IPS DF 19.7 (cell line): ENCODE measurements at regions not wholly inside any gene's neighbourhood (a gene's known extent, or its start where the extent isn't known, plus 50 kb on each side); places are given as distances from the start of the nearest gene placed in this dataset.

Experiments used
- DNase-seq: peaks from one replicate; pipeline ENCODE4 v3.0.0-alpha.2; 2013; ENCODE audit warnings: low read depth, low spot score

DNA sequence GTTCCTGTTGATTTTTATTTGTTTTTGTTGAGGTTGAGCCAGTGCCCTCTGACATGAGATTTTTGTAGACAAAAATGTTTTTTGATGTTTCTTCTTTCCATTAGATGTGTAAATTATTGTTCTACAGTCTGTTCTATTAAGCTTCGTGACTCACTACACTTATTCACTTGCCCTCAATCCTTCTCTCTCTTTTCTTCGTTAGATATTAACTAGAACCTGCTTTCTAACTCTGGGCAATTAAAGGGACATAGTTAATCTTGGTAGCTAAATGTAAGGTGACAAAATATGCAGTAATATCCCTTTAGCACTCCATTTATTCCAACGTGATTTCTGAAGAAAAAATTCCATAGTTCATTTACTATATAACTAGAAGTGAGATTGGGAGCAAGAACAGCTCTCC lies 333.9 kb downstream of the PDHA2 start:
- DNase-seq: no peak

DNA sequence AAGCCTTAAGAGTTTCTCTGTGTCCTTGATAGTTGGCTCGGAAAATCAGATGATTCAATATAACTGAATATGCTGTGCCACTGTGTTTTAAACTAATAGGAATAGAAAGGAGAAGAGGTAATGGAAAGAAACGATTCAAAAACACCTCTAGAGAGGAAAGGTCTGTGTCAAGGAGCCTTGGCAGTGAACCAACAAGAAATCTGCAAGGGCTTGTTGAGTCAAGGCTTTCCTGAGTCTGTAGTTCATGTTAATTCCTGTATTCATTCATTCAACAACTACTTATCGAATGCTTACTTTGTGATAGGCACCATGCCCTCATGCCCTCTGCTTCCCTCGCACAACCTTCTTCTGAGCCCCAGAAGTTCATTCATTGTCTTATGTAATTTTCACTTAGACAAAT lies 336.0 kb downstream of the PDHA2 start:
- no peak for DNase-seq

DNA sequence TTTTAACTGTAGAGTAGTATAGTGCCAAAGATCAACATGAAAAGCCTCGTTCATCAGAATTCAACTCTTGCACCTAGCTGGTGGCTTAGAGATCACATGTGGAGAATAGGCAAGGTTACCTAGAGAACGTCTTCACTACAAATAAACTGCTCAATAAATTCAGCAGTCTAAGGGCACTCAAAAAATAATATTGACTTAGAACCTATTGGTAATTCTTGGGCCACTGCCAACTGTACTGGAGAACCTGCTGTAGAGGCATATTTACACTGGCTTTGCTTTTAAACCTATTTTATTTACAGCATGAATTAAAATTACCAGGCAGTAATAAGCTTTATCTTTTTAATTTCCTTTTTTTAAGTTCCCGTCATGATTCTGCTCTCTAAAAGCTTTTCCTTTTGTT lies 343.7 kb downstream of the PDHA2 start:
- no peak for DNase-seq

DNA sequence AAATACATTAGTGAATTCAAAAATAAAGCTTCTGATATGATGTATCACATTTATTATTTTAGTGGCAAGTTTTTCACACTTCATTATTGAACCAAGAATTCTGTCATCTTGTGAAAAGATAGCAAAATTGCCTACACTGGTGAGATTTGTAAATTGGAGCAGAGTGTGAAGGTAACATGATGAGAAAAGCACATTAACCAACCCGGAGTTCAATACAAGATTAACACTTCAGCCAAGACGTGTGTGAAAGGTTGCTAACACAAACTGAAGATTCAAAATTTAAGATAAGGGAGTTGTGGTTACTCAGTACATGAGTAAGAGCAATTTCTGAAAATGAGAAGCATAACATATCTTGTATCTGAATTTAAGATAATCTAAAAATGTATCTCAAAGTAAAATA lies 346.7 kb downstream of the PDHA2 start:
- no peak for DNase-seq

DNA sequence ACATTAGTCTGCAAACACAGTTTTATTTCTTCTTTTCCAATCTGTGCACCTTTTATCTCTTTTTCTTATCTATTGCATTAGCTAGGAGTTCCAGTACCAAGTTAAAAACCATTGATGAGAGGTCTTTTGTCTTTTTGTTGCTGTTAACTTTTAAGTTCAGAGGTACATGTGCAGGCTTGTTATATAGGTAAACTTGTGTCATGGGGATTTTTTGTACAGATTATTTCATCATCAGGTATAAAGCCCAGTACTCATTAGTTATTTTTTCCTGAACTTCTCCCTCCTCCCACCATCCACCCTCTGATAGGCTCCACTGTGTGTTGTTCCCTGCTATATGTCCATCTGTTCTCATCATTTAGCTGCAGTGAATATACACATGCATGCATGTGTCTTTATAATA lies 349.9 kb downstream of the PDHA2 start:
- no peak for DNase-seq

DNA sequence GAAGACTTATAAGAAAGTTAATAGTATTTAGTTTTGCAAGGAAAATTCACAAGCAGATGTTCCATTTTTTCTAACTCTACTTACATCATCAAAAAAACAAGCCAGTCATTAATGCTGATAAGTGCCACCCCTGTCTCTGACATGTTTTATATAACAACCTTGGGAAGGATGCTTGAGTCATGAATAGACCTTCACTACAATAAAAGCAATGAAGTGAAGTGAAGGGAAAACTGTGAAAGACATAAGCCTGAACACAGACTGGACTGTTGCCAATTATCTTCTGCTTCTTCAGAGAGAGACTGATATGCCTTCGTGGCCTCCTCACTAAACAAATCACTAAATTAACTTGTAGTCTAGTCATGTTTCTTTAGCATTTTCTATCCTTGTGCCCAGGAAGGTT lies 353.2 kb downstream of the PDHA2 start:
- DNase-seq: no peak

DNA sequence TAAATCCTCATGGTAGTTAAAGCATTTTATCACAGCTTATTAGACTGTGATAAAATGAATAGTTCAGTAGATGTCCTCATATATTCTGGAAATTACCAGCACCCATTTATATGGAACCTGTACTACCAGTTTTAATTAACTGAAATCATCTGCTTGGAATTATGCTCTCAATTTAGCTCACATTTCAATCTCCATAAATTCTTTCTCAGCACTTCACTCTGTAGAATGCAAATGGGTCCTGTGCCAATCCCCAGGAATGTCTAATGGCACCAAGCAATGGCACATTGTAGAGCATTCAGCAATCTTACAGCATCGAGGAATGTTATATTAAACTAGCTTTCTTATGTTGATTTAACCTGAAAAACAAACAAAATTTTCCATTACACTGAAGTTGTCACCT lies 355.1 kb downstream of the PDHA2 start:
- no peak for DNase-seq

DNA sequence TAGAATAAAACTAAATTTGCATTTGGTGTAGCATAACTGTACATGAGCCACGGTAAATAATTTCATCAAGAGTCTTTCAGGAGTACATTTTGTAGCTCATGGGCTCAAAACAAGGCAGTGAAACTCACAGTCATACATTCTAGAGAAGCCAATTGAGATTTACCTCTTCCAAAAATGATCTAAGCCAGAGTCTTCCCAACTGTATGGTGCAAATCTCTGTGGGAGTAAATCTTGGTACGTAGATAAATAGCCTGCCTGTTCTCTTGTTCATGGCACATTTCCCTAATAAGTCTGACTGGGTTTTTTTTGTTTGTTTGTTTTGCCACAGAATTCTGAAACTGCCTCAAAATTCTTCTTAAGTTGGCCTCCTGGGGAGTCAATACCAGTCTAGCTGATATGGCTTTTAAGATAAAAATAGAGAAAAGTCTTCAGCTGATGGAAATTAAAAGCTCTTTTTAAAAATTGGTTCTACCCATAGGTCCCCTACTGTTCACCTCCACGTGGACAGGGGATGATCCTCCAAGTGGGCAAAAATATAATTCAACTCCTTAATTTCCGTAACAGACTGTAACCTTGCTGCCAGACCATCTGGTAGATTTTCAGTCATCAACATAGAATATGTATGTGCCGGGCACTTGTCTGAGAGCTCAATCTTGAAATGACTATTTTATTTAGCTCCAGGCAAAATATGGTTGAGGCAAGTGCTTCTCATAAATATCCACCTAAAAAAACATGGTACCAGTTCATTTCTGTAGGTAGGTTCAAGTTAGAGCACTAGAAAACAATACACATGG lies 365.4 kb downstream of the PDHA2 start:
- DNase-seq: no peak

DNA sequence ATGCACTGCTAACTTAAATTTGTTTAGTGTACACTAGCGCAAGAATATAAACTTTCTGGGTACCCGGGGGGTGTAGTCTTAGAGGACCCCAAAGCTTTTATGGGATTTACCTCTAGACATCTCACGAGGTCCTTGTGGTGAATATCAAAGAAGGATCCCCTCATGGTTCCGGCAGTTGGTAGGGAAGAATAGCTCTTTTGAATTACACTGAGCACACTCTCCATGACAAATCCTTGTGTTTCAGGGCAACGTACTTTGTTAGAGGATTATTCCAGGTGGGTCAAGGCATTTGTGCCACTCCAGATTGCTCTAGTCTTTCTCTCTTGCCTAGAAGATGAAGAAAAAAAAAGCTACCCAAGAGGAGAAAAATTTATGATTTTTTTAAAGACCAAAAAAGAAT lies 387.6 kb downstream of the PDHA2 start:
- DNase-seq: peak; percentile 20

DNA sequence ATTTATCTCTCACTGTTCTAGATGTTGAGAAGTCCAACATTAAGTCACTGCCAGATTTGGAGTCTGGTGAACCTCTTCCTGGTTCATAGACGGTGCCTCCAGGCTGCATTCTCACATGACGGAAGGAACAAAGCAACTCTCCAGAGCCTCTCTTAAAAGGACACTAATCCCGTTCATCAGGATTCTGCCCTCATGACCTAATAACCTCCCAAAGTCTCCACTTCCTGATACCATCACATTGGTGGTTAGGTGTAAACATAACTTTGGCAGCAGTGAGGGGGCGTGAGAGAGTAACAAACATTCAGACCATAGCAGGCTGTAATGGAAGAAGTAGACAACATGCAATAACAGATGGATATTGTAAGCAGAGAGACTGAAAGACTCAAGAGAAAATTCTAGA lies 388.6 kb downstream of the PDHA2 start:
- peak; percentile 3 for DNase-seq

DNA sequence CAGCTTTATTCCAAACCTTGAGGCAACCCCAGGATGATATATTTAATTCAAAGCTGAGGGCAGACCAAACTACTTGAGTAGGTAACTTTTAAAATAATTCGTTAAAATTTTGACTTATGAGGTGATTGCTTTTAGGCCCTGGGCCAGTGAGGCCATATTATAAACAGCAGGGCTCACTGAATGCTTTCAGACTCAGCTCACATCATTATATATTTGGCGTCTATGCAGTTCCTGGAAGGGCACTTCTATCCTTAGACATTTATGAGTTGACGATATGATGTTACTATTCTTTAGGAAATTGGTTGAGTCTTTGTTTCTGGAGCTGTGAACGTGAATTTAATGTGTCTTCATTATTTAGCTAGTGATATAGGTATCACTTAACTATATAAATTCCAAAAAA lies 400.1 kb downstream of the PDHA2 start:
- no peak for DNase-seq

DNA sequence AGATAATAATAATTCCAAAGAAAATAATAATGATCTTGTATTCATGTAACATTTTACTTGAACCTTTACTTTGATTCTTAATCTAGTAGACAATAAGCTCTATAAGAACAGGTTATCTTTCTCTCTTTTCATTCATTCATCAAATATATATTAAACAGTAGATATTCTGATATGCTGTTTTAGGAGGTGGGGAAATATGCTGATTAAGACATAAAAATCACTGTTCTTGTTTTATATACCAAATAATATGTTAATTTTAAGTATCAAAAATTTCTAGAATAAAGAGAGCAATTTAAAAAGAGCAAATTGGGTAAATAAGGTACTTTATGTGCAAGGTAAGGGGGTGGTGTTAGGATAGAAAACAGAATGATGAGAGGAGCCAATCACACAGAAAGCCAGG lies 401.9 kb downstream of the PDHA2 start:
- no peak for DNase-seq

DNA sequence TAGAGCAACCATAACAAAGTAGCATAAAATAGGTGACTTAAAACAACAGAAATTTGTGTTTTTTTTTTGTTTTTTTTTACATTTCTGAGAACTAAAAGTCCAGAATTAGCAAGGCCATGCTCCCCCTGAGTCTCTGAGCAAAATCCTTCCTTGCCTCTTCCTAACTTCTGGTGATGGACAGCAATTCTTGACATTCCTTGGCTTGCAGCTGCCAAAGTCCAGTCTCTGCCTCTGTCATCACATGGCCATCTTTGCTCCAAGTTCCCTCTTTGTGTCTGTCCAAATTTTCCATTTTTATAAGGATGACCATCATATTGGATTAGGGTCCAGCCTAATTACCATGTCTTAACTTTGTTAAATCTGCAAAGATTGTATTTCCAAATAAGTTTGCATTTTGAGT lies 407.2 kb downstream of the PDHA2 start:
- no peak for DNase-seq

DNA sequence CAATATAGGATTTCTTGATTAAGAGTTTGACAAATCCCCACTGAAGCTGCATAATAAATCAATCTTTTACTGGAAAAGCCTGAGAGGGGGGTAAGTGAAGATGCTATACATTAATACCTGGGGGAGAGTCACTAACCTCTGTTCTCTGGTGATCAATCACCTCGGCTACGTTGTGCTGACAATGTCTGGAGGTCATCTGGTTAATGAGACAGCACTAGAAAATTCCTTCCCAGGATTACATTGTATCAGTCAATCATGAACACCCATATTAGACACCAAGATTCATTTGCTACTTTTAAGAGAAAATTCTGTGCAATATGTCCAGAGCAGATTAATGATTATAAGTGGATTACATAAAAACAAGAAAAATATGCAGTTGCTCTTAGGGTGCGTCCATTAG lies 408.3 kb downstream of the PDHA2 start:
- no peak for DNase-seq

DNA sequence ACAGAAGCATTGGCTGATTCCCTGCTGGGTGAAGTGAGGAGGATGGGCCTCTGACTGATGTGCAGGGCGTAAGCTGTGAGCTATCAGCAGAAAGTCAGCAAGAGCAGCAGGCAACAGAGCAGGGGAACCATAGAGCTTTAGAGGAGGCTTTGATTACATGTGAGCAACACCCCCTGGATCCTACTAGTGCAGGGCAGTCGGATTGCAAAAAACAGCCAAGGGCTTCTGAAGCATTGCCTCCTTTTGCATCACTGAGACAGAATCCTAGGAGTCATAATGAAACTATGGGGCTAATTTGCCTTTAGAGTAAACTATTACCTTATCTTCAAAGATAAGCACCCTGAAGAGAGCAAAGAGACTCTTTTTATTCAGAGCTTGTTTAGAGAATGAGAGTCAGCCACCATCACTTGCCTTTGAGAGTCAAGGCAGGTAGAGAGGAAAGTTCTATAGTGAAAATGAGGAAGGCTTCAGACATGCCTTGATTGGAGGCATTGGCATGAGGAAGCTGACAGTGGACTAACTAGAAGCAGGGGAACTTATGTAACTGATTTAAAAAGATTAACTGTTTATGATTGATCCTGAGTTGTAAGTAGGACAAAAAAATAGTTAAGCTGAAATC lies 420.3 kb downstream of the PDHA2 start:
- DNase-seq: no peak

DNA sequence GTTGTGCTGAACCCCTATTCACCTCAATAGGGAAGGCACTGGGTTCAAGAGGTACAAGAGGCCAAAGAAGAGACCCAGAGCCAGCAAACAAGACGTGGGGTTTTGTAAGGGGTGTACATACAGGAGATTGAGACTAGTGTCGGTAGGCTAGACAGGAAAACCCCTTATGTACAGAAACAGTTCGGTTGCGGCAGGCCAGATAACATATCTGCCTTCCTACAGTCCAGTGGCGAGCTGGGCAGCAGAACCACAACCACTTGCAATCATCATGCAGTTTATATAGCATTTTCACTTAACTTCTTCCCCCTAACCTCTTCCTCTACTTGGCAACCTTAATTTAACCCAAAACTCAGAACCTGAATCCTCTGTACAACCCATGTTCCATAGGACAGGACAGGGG lies 422.2 kb downstream of the PDHA2 start:
- DNase-seq: no peak

DNA sequence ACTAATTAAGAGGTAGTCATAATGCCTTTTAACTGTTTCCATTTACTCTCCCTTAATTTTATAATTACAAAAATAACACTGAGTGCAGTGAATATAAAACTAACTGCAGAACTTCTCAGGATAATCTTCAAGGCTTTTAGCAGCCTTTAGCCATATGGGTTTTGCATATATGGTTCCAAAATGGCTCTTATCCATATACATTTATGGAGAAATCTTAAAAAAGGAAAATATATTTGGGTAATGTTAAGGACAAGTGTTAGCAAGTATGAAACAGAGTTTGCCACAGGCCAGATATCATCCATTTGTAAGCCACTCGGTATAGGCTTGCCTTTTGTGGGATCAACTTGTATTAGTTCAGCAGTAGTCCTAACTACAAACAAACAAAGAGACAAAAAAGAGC lies 423.4 kb downstream of the PDHA2 start:
- DNase-seq: no peak

DNA sequence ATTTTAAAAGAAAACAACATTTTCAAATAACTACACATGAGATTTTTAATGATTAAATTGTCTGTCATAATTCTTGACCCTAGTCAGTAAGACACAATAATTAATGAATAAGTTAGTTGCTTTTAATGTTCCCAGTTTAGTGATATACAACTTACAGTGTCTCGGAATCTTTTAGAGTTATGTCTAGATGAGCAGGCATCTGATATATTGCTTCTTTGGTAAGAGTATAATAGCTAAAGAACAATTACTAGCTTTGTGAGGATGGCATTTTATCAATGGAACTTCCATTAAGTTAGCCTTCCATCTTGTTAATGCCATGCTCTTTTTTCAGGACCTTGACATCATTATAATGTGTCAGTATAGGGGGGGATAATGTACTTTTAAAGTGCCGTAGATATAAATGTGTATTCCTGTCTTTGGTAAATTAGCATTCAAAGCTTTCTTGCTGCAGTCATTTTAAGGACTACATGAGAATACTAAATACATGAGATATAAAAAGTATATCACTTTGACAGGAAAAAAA lies 425.1 kb downstream of the PDHA2 start:
- DNase-seq: no peak

DNA sequence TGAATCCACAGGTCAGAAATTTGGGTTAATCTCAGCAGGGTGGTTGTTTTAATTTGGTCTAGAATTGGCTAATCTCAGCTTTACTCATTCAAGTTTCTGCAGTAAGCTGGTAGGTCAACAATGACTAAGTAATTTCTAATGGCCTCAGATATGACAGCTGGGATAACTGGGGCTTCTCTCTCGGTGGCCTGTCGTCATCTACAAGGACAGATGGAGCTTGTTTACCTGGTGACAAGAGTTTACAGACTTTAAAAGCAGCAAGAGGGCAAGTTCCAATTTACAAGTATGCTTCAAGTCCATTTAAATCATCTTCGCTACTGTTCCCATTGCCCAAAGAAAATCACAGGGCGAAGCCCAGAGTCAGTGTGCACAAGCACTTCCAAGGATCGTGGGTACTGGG lies 453.9 kb downstream of the PDHA2 start:
- no peak for DNase-seq

DNA sequence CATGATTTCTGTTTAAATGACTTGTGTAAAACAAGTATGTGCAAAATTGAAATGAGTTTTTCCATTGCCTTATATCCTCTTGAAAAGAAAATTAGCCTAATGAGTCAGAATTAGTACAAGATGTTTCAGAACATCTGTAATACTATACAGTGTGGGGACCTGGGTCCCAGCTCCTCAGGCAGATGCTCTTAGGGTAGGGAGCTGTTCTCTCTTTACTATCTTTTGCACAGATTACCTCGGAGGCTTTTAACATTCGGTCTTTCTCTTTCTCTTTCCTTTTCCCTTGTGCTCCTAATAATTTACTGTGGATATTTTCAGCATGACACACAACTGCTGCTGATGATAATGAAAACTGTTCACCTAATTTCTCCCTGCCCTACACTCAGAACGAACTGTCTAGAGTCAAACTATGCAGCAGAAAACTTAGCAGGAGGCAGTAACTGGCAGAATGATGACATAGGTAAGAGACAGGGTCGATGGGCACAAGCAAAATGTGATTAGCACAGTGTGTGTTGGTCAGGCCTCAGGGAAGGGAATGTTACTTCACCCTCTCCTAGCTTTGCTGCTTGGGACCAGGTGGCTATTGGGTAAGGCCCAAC lies 455.3 kb downstream of the PDHA2 start:
- no peak for DNase-seq

DNA sequence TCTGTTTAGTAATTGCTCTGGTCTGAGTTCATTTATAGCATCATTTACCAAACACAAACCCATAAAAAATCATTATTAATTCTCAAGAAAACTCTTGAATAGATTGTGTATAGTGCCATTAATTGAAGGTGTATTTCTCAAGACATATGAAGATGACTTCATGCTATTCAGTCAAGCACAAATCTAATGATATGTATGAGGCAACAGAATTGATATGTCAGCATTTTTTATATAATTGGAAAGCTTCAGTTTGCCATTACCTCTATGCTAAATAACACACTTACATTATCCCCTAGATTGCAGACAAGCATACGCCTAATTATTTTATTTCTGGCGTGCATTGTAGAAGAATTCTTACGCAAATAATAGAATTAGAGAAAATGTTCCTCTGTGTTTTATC lies 461.8 kb downstream of the PDHA2 start:
- DNase-seq: no peak

DNA sequence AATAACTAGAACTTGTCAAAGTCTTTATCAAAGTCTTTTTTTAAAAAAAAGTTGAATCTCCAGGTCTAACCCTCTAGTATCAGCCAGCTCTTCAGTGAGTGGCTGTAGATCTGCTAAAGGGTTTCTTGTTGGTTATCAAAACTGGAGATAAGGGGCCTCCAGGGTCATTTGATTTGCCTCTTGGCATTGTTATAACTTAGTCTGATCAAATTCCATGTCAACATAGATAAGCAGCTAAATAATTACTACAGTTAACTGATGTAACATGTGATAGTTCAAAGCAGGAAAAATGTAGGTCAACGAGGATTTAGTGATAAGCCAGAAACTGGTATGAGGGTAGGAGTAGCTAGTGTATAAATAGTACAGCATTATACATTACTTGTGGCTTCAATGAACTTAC lies 465.1 kb downstream of the PDHA2 start:
- DNase-seq: no peak

DNA sequence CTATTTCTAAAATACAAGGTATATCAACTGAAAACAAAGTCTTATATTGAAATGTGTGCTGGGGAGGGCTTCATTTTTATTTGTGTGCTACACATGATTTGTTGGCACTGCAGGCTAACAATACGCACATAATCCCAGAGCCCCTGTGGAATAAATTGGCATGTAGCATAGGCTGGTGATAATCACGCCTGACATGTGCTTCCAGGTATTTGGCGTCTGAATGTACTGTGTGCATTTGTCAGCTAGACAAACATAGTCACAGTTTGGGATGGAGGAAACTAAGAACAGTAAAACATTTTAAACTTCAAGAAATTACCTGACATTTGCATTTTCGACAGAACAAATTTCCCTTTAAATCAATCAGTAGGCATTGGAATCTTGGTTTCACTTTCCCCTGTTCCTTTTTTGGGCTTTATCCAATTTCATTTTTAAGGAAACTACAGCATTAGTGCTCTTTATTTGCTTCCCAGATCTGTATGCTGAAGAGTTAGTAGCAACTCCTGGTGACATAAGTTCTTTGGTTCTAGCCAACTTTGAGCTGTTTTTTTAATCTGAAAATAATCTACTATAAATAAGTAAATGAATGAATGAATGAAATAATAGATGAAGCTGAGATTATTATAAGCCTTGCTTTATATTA lies 472.3 kb downstream of the PDHA2 start:
- DNase-seq: no peak
